Neural progenitor cell (in vitro differentiated cells): ENCODE measurements at regions not wholly inside any gene's neighbourhood (a gene's known extent, or its start where the extent isn't known, plus 50 kb on each side); places are given as distances from the start of the nearest gene placed in this dataset.
"Not testable (repeated sequence)": the region's sequence is repeated elsewhere in the genome, so short reads cannot be mapped to it uniquely, and the experiment has no call there.

ENCODE experiments used
- CTCF ChIP-seq: fragments of 200-600 bp; sonication (generic); IDR thresholded peaks from 2 replicates; pipeline ENCODE4 v1.5.1; 2017; ENCODE audit warnings: antibody characterized with exemption, mild to moderate bottlenecking
- EZH2 ChIP-seq: fragments of 200-600 bp; sonication (generic); IDR thresholded peaks from 2 replicates; pipeline ENCODE4 v1.6.1; 2017; ENCODE audit warnings: antibody characterized with exemption, mild to moderate bottlenecking, moderate library complexity
- EZH2phosphoT487 ChIP-seq: fragments of 200-600 bp; sonication (generic); IDR thresholded peaks from 2 replicates; pipeline ENCODE4 v1.6.1; 2017; ENCODE audit warnings: antibody characterized with exemption

DNA sequence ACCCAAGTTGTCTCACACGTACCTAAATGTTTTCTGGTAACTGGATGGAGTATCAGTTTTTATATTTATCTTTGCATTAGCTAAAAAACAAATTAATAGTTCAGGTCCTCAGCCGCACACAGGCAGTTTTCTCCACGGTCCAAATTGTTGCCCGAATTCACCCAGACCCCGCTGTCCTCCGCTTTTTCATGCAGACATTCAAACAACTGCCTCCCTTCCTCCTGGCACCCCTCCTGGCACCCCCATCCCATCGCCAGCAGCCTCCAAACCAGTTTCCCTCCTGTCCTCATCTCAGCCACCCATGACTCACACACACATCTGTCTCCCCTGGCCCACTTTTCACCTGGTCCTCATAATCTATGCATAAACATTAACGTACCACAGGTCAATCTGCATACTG lies 50.7 kb upstream of the RABL2A start:
- not testable (repeated sequence) for TF ChIP-seq CTCF, EZH2, EZH2phosphoT487
